Gastroesophageal sphincter (tissue), 3 donors: ENCODE measurements at regions not wholly inside any gene's neighbourhood (a gene's known extent, or its start where the extent isn't known, plus 50 kb on each side); places are given as distances from the start of the nearest gene placed in this dataset.

Experiments
- EP300 ChIP-seq: sonication (generic); formaldehyde crosslinking; IDR thresholded peaks from one replicate; pipeline ENCODE4 v1.6.1; 2017; ENCODE audit warnings: antibody characterized with exemption, mild to moderate bottlenecking
- POLR2A ChIP-seq, 2 donors: fragments of 450-650 bp; IDR thresholded peaks; one replicate each; pipeline ENCODE4 v1.6.1; 2017; ENCODE audit warnings: antibody characterized with exemption in 2 of 2, mild to moderate bottlenecking in 2 of 2, moderate library complexity in 1 of 2
- POLR2AphosphoS5 ChIP-seq: sonication (generic); formaldehyde crosslinking; IDR thresholded peaks from one replicate; pipeline ENCODE4 v1.6.1; 2017; ENCODE audit warnings: antibody characterized with exemption
- TF ChIP-seq, protein P1 (sequence below), 4 experiments: fragments of 200-600 bp in 2 of 4; fragments of 450-650 bp in 2 of 4; sonication (generic) in 1 of 4; IDR thresholded peaks; one replicate each; pipeline ENCODE4 v1.5.1; 2017 to 2019; ENCODE audit warnings: antibody characterized with exemption in 4 of 4, mild to moderate bottlenecking in 2 of 4, moderate library complexity in 2 of 4

GRCh38 chr3:102329066-102329465 is 105.7 kb upstream of the ZPLD1 start:
- TF ChIP-seq, protein P1, sequence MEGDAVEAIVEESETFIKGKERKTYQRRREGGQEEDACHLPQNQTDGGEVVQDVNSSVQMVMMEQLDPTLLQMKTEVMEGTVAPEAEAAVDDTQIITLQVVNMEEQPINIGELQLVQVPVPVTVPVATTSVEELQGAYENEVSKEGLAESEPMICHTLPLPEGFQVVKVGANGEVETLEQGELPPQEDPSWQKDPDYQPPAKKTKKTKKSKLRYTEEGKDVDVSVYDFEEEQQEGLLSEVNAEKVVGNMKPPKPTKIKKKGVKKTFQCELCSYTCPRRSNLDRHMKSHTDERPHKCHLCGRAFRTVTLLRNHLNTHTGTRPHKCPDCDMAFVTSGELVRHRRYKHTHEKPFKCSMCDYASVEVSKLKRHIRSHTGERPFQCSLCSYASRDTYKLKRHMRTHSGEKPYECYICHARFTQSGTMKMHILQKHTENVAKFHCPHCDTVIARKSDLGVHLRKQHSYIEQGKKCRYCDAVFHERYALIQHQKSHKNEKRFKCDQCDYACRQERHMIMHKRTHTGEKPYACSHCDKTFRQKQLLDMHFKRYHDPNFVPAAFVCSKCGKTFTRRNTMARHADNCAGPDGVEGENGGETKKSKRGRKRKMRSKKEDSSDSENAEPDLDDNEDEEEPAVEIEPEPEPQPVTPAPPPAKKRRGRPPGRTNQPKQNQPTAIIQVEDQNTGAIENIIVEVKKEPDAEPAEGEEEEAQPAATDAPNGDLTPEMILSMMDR (IDR thresholded peaks at IDR 0.05): no peak
- TF ChIP-seq POLR2A (IDR thresholded peaks at IDR 0.05) (no peak), POLR2AphosphoS5 (no peak), EP300 (no peak)
